ENCODE measurements at regions not wholly inside any gene's neighbourhood (a gene's known extent, or its start where the extent isn't known, plus 50 kb on each side); places are given as distances from the start of the nearest gene placed in this dataset.

DNA sequence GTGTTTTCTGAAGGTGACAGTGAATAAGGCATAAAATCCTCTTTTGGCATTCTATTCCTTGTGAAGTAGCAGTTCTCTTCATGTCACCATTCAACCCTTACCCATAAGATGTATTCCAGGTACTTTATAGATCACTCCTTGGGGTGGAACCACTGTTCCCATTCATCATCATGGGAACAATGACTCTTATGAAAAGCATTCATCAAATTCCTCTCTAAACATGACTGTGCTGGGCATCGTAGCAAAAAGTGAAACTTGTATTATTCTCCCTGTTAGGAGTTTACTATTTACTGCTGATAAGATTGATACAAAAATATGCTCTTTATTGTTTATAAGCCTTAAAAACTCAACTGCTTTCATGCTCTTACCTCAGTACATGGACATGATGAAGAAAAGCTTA, 793.4 kb downstream of the LIG4 start:
- Histone ChIP-seq H3K27ac (ENCODE audit: low read depth, low read length) (no peak overlapping the region), H3K27me3 (ENCODE audit: control insufficient read depth, insufficient read depth, low read length) (no peaks in the 10 kb centered on the region), H3K4me3 (ENCODE audit: low read depth, low read length) (no peak overlapping the region), H3K36me3 (ENCODE audit: control insufficient read depth, insufficient read depth, low read length) (no peaks in the 10 kb centered on the region), H3K9me3 (ENCODE audit: control insufficient read depth, insufficient read depth, low read length) (no peaks in the 10 kb centered on the region), H3K4me1 (ENCODE audit: control insufficient read depth, insufficient read depth, low read length) (no peaks in the 10 kb centered on the region)
- WGBS (ENCODE audit: insufficient coverage) = no CpG with 5 or more reads among the region's 1 CpG
- no peak for DNase-seq (ENCODE audit: low read depth in 4 of 6, low spot score in 6 of 6)

DNA sequence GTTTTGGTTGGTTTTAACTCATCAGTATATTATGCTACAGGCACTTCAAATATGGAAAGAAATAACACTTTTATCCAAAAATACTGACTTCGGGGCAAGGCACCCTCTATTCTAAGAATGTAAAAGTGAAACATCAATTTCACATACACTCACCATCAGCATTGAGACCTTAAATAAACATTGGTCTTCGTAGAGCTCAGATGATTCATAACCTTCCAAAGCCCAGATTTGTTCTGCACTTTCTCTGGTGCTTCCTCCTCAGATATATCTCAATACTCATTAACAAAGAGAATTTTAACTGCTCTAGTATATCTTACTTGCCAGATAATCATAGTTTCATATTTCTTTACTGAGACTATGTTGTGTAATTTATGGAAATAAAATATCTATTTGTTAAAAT, 794.3 kb downstream of the LIG4 start:
- Histone ChIP-seq H3K9me3 (ENCODE audit: control insufficient read depth, insufficient read depth, low read length) (no peaks in the 10 kb centered on the region), H3K4me1 (ENCODE audit: control insufficient read depth, insufficient read depth, low read length) (no peaks in the 10 kb centered on the region), H3K27me3 (ENCODE audit: control insufficient read depth, insufficient read depth, low read length) (no peaks in the 10 kb centered on the region), H3K27ac (ENCODE audit: low read depth, low read length) (no peak overlapping the region), H3K36me3 (ENCODE audit: control insufficient read depth, insufficient read depth, low read length) (no peaks in the 10 kb centered on the region), H3K4me3 (ENCODE audit: low read depth, low read length) (no peak overlapping the region)
- DNase-seq (ENCODE audit: low read depth in 4 of 6, low spot score in 6 of 6) = no peak
- WGBS (ENCODE audit: insufficient coverage) = 100% methylated on average over 1 of the region's 2 CpGs

DNA sequence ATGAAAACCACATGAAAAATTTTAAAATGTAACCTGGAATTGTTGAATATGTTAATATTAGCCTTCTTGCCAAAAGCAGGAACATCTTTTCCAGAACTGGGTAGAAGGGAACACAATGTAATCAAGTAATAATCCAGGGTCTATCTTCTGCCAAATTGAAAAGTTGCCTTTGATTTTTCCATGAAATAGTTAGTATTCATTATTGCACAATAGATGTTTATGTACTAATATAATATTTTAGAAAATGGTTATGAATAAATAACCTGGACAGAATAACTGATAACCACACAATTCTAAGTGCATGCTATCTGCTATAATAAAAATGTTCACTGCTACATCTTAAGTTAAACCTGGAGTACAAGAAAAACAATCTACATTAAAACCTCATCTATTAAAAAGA, 802.3 kb downstream of the LIG4 start:
- Histone ChIP-seq H3K36me3 (ENCODE audit: control insufficient read depth, insufficient read depth, low read length) (no peaks in the 10 kb centered on the region), H3K4me3 (ENCODE audit: low read depth, low read length) (no peak overlapping the region), H3K27ac (ENCODE audit: low read depth, low read length) (no peak overlapping the region), H3K27me3 (ENCODE audit: control insufficient read depth, insufficient read depth, low read length) (no peaks in the 10 kb centered on the region), H3K4me1 (ENCODE audit: control insufficient read depth, insufficient read depth, low read length) (no peaks in the 10 kb centered on the region), H3K9me3 (ENCODE audit: control insufficient read depth, insufficient read depth, low read length) (no peaks in the 10 kb centered on the region)
- no peak for DNase-seq (ENCODE audit: low read depth in 4 of 6, low spot score in 6 of 6)

DNA sequence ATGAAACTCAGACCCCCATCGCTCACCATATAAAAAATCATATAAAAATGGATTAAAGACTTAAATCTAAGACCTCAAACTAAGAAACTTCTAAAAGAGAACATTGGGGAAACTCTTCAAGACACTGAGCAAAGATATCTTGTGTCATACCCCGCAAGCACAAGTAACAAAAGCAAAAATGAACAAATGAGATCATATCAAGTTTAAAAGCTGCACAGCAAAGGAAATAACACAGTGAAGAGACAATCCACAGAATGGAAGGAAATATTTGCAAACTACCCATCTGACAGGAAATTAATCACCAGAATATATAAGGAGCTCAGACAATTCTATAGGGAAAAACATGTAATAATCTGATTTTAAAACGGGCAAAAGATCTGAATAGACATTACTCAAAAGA, 808.3 kb downstream of the LIG4 start:
- H3K27ac ChIP-seq (ENCODE audit: low read depth, low read length) = no peak overlapping the region
- no peak overlapping the region for H3K4me3 ChIP-seq (ENCODE audit: low read depth, low read length)
- no peaks in the 10 kb centered on the region for H3K27me3 ChIP-seq (ENCODE audit: control insufficient read depth, insufficient read depth, low read length)
- WGBS (ENCODE audit: insufficient coverage) = no CpG with 5 or more reads among the region's 3 CpGs
- H3K9me3 ChIP-seq (ENCODE audit: control insufficient read depth, insufficient read depth, low read length) = no peaks in the 10 kb centered on the region
- no peaks in the 10 kb centered on the region for H3K36me3 ChIP-seq (ENCODE audit: control insufficient read depth, insufficient read depth, low read length)
- H3K4me1 ChIP-seq (ENCODE audit: control insufficient read depth, insufficient read depth, low read length) = no peaks in the 10 kb centered on the region
- DNase-seq (ENCODE audit: low read depth in 4 of 6, low spot score in 6 of 6) = no peak

DNA sequence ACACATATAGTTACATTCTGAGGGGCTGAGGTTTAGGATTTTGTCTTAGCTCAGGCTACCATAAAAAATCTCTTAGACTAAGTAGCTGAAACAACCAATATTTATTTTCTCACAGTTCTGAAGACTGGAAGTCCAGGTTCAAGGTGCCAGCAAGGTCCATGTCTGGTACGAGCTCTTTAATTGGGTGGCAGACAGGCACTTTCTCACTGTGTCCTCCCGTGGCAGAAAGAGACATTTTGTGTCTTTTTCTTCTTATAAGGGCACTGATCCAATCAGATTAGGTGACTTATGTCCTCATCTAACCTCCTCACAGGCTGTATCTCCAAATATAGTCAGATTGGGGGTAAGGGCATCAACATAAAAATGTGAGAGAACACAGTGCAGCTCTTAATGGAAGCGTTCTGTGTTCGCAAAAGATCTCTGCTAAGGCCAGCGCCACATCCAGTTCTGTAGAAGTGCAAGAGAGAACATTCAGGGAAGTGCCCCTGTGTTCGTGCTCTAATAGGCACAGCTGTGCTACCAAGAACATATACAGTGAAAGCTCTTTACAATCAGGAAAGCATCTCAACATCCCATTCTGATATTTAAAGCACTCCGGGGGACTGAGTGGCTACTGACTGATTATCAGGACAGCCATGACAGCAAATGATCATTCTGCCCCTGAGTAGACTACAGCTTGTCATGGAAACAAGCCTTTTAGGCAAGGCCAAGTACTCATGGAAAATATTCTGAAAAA, 819.2 kb downstream of the LIG4 start:
- no peaks in the 10 kb centered on the region for H3K27me3 ChIP-seq (ENCODE audit: control insufficient read depth, insufficient read depth, low read length)
- no peak overlapping the region for H3K27ac ChIP-seq (ENCODE audit: low read depth, low read length)
- no peaks in the 10 kb centered on the region for H3K9me3 ChIP-seq (ENCODE audit: control insufficient read depth, insufficient read depth, low read length)
- DNase-seq (ENCODE audit: low read depth in 4 of 6, low spot score in 6 of 6) = peak in 1 of 6 donors; percentile 35
- no peaks in the 10 kb centered on the region for H3K4me1 ChIP-seq (ENCODE audit: control insufficient read depth, insufficient read depth, low read length)
- no peak overlapping the region for H3K4me3 ChIP-seq (ENCODE audit: low read depth, low read length)
- no peaks in the 10 kb centered on the region for H3K36me3 ChIP-seq (ENCODE audit: control insufficient read depth, insufficient read depth, low read length)
- 96% methylated on average over 5 of the region's 7 CpGs for WGBS (ENCODE audit: insufficient coverage)

DNA sequence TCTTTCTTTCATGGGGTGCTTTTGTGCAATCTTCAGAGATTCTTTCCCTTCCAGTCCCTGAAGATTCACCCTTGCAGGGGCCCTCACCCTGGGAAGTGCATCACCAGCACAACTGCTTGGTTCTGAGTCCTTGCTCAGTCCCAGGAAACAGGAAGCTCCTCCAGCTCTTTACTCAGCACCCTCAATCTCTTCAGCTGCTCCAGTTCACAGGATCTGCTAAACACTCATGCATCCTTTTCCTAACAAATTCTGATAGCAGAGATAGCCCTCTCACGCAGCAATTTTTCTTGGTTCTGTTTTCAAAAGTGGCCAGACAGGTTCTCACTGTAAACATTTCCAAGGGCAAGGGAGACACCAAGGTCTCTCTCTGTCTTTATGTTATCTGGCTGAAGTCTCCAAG, 823.1 kb downstream of the LIG4 start:
- Histone ChIP-seq H3K4me1 (ENCODE audit: control insufficient read depth, insufficient read depth, low read length) (no peaks in the 10 kb centered on the region), H3K27me3 (ENCODE audit: control insufficient read depth, insufficient read depth, low read length) (no peaks in the 10 kb centered on the region), H3K4me3 (ENCODE audit: low read depth, low read length) (no peak overlapping the region), H3K27ac (ENCODE audit: low read depth, low read length) (no peak overlapping the region), H3K9me3 (ENCODE audit: control insufficient read depth, insufficient read depth, low read length) (no peaks in the 10 kb centered on the region), H3K36me3 (ENCODE audit: control insufficient read depth, insufficient read depth, low read length) (no peaks in the 10 kb centered on the region)
- no peak for DNase-seq (ENCODE audit: low read depth in 4 of 6, low spot score in 6 of 6)
- no CpG with 5 or more reads among the region's 1 CpG for WGBS (ENCODE audit: insufficient coverage)

DNA sequence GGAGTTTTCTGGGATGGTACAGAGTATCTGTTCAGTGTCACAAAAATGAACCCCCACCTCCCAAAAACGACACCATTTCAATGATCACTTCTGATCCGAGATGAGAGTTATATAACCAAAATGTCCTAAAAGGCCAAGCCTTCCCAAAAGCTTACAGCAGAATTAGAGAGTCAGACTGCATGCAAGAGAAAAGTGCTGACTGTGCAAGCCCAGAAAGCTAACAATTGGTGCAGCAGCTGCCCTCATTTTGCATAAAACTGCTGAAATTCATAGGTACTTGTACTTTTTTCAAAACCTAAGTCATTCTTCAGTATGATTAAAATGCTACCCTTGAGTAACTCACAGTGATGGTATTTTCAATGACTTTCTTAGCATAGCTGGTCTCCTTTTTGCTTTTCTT, 819.6 kb upstream of the ARGLU1 start:
- WGBS (ENCODE audit: insufficient coverage) = 94% methylated on average over 2 of the region's 2 CpGs
- Histone ChIP-seq H3K27me3 (ENCODE audit: control insufficient read depth, insufficient read depth, low read length) (no peaks in the 10 kb centered on the region), H3K4me3 (ENCODE audit: low read depth, low read length) (no peak overlapping the region), H3K4me1 (ENCODE audit: control insufficient read depth, insufficient read depth, low read length) (no peaks in the 10 kb centered on the region), H3K27ac (ENCODE audit: low read depth, low read length) (no peak overlapping the region), H3K36me3 (ENCODE audit: control insufficient read depth, insufficient read depth, low read length) (no peaks in the 10 kb centered on the region), H3K9me3 (ENCODE audit: control insufficient read depth, insufficient read depth, low read length) (no peaks in the 10 kb centered on the region)
- DNase-seq (ENCODE audit: low read depth in 4 of 6, low spot score in 6 of 6) = no peak

DNA sequence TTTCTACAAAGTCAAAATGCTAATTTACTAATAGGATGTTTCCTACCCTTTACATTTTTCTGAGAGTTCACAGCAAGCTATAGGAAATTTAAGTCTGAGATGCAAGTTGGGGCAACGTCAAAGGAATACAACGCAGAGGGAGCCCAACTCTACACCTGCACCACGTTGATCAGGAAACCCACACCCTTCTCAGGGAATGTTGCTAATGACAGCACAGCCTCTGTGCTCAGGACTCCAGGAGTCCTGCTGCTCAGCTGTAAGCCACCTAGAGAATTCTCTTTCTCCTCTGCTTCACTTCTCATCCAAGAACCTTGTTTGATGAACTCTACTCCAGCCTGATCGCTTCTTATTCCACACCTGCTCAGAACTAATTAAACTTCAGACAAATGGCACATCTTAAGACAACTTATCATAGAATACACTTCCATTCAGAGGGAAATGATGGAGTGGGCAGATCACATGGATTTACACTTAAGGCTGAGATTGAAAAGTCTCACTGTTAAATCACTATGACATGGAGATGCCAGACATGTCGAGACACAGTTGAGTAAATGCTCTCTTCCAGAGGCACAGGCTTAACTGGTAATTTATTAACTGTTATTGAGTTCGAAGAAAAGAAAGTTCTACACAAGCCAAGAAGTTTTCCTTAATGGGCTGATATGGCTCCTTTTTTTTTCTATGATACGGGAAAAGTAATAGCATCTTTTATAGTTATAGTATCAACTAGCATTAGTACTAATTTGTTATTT, 811.6 kb upstream of the ARGLU1 start:
- peaks cover 3% of the 10 kb centered on the region for H3K4me1 ChIP-seq (ENCODE audit: control insufficient read depth, insufficient read depth, low read length)
- H3K27ac ChIP-seq (ENCODE audit: low read depth, low read length) = no peak overlapping the region
- H3K9me3 ChIP-seq (ENCODE audit: control insufficient read depth, insufficient read depth, low read length) = no peaks in the 10 kb centered on the region
- no peak for DNase-seq (ENCODE audit: low read depth in 4 of 6, low spot score in 6 of 6)
- H3K4me3 ChIP-seq (ENCODE audit: low read depth, low read length) = no peak overlapping the region
- no peaks in the 10 kb centered on the region for H3K36me3 ChIP-seq (ENCODE audit: control insufficient read depth, insufficient read depth, low read length)
- no peaks in the 10 kb centered on the region for H3K27me3 ChIP-seq (ENCODE audit: control insufficient read depth, insufficient read depth, low read length)
- WGBS (ENCODE audit: insufficient coverage) = 46% methylated on average over 3 of the region's 7 CpGs

DNA sequence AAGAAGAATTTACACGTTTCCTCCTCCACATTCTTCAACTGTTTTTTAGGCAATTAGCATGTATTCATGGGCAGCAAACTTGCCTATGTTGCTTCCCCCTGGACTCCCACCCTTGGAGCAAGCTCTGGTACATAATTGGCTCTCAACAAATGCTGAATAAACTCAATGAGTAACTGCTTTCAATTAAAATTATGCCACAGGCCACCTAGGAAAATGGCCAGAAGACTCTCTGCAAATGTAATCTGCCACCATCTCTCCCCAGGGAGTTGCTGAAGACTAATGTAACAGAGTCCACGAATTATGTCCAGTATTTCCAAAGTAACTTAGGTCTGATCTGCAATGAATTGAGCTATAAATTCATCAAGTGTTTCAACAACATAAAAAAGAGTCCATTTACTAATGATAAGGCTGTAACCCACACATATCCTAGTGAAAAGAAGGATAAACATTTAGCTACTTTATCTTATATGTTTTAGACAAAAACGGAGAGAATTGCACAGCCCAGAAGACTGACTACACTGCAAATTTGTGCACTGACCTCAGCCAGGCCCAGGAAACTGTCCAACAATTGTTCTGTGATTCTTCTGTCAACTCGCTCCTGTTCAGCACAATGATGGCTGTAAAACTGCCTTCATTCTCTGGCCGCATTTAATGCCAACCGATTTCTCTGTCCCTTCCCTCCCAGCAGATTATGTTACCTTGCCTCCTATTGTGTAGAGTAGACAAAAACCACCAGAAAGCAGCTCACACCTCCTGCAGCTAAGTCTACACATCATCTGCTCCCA, 808.6 kb upstream of the ARGLU1 start:
- no peak for DNase-seq (ENCODE audit: low read depth in 4 of 6, low spot score in 6 of 6)
- no peaks in the 10 kb centered on the region for H3K9me3 ChIP-seq (ENCODE audit: control insufficient read depth, insufficient read depth, low read length)
- no peak overlapping the region for H3K4me3 ChIP-seq (ENCODE audit: low read depth, low read length)
- 38% methylated on average over 4 of the region's 6 CpGs for WGBS (ENCODE audit: insufficient coverage)
- H3K4me1 ChIP-seq (ENCODE audit: control insufficient read depth, insufficient read depth, low read length) = peaks cover 3% of the 10 kb centered on the region
- no peak overlapping the region for H3K27ac ChIP-seq (ENCODE audit: low read depth, low read length)
- H3K36me3 ChIP-seq (ENCODE audit: control insufficient read depth, insufficient read depth, low read length) = no peaks in the 10 kb centered on the region
- no peaks in the 10 kb centered on the region for H3K27me3 ChIP-seq (ENCODE audit: control insufficient read depth, insufficient read depth, low read length)
